HEK293T (cell line): ENCODE measurements at regions not wholly inside any gene's neighbourhood (a gene's known extent, or its start where the extent isn't known, plus 50 kb on each side); places are given as distances from the start of the nearest gene placed in this dataset.

ENCODE experiments used
- BHLHE40 ChIP-seq: fragments of 450-650 bp; IDR thresholded peaks from 2 replicates; pipeline ENCODE4 v1.6.1; 2016; ENCODE audit warnings: mild to moderate bottlenecking, moderate library complexity, borderline replicate concordance
- CTBP1 ChIP-seq: fragments of 450-650 bp; IDR thresholded peaks from 2 replicates; pipeline ENCODE4 v1.6.1; 2016; ENCODE audit warnings: borderline replicate concordance
- ELF4 ChIP-seq: fragments of 450-650 bp; IDR thresholded peaks from 2 replicates; pipeline ENCODE4 v1.6.1; 2017; ENCODE audit warnings: antibody characterized with exemption
- FOXA1 ChIP-seq: fragments of 450-650 bp; IDR thresholded peaks from 2 replicates; pipeline ENCODE4 v1.6.1; 2016; ENCODE audit warnings: mild to moderate bottlenecking
- FOXK2 ChIP-seq: fragments of 450-650 bp; IDR thresholded peaks from 2 replicates; pipeline ENCODE4 v1.6.1; 2016; ENCODE audit warnings: mild to moderate bottlenecking
- FOXM1 ChIP-seq: fragments of 450-650 bp; IDR thresholded peaks from 2 replicates; pipeline ENCODE4 v1.6.1; 2017; ENCODE audit warnings: mild to moderate bottlenecking, borderline replicate concordance
- HDGF ChIP-seq: fragments of 450-650 bp; IDR thresholded peaks from 2 replicates; pipeline ENCODE4 v1.6.1; 2017; ENCODE audit warnings: antibody characterized with exemption, borderline replicate concordance
- L3MBTL2 ChIP-seq: fragments of 450-650 bp; conservative IDR thresholded peaks from 2 replicates; pipeline ENCODE4 v1.6.1; 2016; ENCODE audit warnings: mild to moderate bottlenecking
- LEF1 ChIP-seq: fragments of 450-650 bp; IDR thresholded peaks from 2 replicates; pipeline ENCODE4 v1.6.1; 2017; ENCODE audit warnings: mild to moderate bottlenecking, borderline replicate concordance
- NFRKB ChIP-seq: fragments of 450-650 bp; IDR thresholded peaks from 2 replicates; pipeline ENCODE4 v1.6.1; 2016; ENCODE audit warnings: mild to moderate bottlenecking, moderate library complexity
- PKNOX1 ChIP-seq: fragments of 450-650 bp; IDR thresholded peaks from 2 replicates; pipeline ENCODE4 v1.6.1; 2016
- SP1 ChIP-seq: fragments of 450-650 bp; IDR thresholded peaks from 2 replicates; pipeline ENCODE4 v1.6.1; 2017
- SUZ12 ChIP-seq: fragments of 450-650 bp; IDR thresholded peaks from 2 replicates; pipeline ENCODE4 v1.6.1; 2016; ENCODE audit warnings: mild to moderate bottlenecking

GRCh38 chr1:182186757-182187146, 125.2 kb upstream of the ZNF648 start:
- TF ChIP-seq BHLHE40 = no peak
- no peak for TF ChIP-seq NFRKB
- TF ChIP-seq ELF4 = no peak
- no peak for TF ChIP-seq L3MBTL2
- no peak for TF ChIP-seq LEF1
- TF ChIP-seq CTBP1 = no peak
- TF ChIP-seq PKNOX1 = no peak
- no peak for TF ChIP-seq FOXA1
- no peak for TF ChIP-seq HDGF
- no peak for TF ChIP-seq FOXM1
- TF ChIP-seq SUZ12 = no peak
- TF ChIP-seq FOXK2 = no peak
- no peak for TF ChIP-seq SP1
